HG03064 (cell line): ENCODE measurements at regions not wholly inside any gene's neighbourhood (a gene's known extent, or its start where the extent isn't known, plus 50 kb on each side); places are given as distances from the start of the nearest gene placed in this dataset.
"Not testable (repeated sequence)": the region's sequence is repeated elsewhere in the genome, so short reads cannot be mapped to it uniquely, and the experiment has no call there.

Source experiments
- ATAC-seq: cut with Tn5 transposase; IDR thresholded peaks from one replicate; pipeline ENCODE4 v1.9.1; 2021; ENCODE audit warnings: low read depth; ENCODE audit not compliant: unreplicated experiment

- ATAC-seq = not testable (repeated sequence)
Measured at GRCh38 chr16:21334188-21335146, 56.4 kb upstream of the CRYM start.

GRCh38 chr16:21333683-21334082 lies 55.6 kb upstream of the CRYM start:
- not testable (repeated sequence) for ATAC-seq
